Gastrocnemius medialis (tissue), 4 donors: ENCODE measurements at regions not wholly inside any gene's neighbourhood (a gene's known extent, or its start where the extent isn't known, plus 50 kb on each side); places are given as distances from the start of the nearest gene placed in this dataset.
A peak's percentile ranks its signal among the peaks of the same experiment; 100 is the strongest.

Experiments
- ATAC-seq, 2 donors: fragments of 150-250 bp; one replicate each; pipeline ENCODE4 v1.9.1; 2016
- DNase-seq, 2 donors: peaks; one replicate each; pipeline ENCODE4 v3.0.0-alpha.2; 2019
- H3K27ac ChIP-seq, 4 donors: fragments of 200-600 bp; sonication (generic); 1 replicate in 1 of 4; 2 replicates in 3 of 4; pipeline ENCODE4 v1.5.1; 2016 to 2018; ENCODE audit warnings: mild to moderate bottlenecking in 2 of 4, moderate library complexity in 1 of 4
- H3K27me3 ChIP-seq, 3 donors: fragments of 200-600 bp; sonication (generic) in 2 of 3; 1 replicate in 1 of 3; 2 replicates in 2 of 3; pipeline versions ENCODE4 v1.5.1 to v1.6.0; 2016 to 2019; ENCODE audit warnings: mild to moderate bottlenecking in 1 of 3, moderate library complexity in 1 of 3
- H3K36me3 ChIP-seq, 2 donors: fragments of 200-600 bp; sonication (generic) in 1 of 2; one replicate each; pipeline ENCODE4 v1.5.1; 2017 to 2018
- H3K4me1 ChIP-seq, 2 donors: fragments of 200-600 bp; sonication (generic) in 1 of 2; one replicate each; pipeline ENCODE4 v1.5.1; 2016 to 2017; ENCODE audit warnings: mild to moderate bottlenecking in 2 of 2
- H3K4me3 ChIP-seq, 4 donors: fragments of 200-600 bp; sonication (generic) in 3 of 4; 1 replicate in 1 of 4; 2 replicates in 3 of 4; pipeline ENCODE4 v1.5.1; 2016 to 2019; ENCODE audit warnings: mild to moderate bottlenecking in 2 of 4
- H3K9me3 ChIP-seq, 3 donors: fragments of 200-600 bp; sonication (generic) in 2 of 3; 1 replicate in 1 of 3; 2 replicates in 2 of 3; pipeline ENCODE4 v1.5.1; 2016 to 2019
- POLR2A ChIP-seq, 2 donors: fragments of 450-650 bp; IDR thresholded peaks; one replicate each; pipeline ENCODE4 v1.6.1; 2017; ENCODE audit warnings: antibody characterized with exemption in 2 of 2, mild to moderate bottlenecking in 2 of 2, moderate library complexity in 2 of 2
- in situ Hi-C, 4 donors: fragments of 200-750 bp; cut with MboI; loops; one replicate each; pipeline versions ENCODE4 v1.15.0 to v1.8.0; 2017; ENCODE audit warnings: low sequenced_read_pairs in 4 of 4
- intact Hi-C: fragments of 100-400 bp; cut with DNase I; formaldehyde crosslinking; loops from one replicate; pipeline ENCODE4 v1.15.1; 2023; ENCODE audit warnings: low total_unique reads
- TF ChIP-seq, protein P1 (sequence below), 5 experiments: fragments of 450-650 bp in 3 of 5; fragments of 200-600 bp in 2 of 5; sonication (generic) in 2 of 5; IDR thresholded peaks in 4 of 5; conservative IDR thresholded peaks in 1 of 5; 1 replicate in 4 of 5; 2 replicates in 1 of 5; pipeline ENCODE4 v1.5.1; 2016 to 2019; ENCODE audit warnings: antibody characterized with exemption in 5 of 5, mild to moderate bottlenecking in 3 of 5, moderate library complexity in 3 of 5

DNA sequence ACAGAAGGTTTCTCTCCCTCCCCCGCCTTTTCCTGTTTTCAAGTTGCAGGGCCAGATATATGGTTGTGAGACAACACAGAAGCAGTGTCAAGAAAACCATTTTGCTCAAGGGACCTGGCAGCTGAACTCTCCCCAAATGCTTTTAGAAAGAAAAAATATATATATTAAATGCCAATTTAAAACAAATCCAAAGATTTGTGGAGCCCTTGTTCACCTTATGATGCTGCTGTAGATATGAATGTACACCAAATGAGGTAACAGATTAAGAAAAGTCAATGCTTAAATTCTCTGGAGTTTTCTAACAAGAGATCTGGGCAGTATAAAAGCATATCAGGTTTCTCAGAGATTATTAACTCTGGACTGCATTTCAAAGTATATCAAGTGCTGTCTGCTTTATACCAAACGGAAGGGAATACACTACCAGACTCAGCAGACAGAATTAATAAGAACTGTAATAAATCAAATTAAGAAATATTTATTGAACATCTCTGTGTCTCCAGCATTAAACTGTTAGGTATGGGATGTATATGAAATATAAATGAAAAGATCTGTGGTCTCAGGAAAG lies 357.5 kb downstream of the HDGFL1 start:
- TF ChIP-seq, protein P1, sequence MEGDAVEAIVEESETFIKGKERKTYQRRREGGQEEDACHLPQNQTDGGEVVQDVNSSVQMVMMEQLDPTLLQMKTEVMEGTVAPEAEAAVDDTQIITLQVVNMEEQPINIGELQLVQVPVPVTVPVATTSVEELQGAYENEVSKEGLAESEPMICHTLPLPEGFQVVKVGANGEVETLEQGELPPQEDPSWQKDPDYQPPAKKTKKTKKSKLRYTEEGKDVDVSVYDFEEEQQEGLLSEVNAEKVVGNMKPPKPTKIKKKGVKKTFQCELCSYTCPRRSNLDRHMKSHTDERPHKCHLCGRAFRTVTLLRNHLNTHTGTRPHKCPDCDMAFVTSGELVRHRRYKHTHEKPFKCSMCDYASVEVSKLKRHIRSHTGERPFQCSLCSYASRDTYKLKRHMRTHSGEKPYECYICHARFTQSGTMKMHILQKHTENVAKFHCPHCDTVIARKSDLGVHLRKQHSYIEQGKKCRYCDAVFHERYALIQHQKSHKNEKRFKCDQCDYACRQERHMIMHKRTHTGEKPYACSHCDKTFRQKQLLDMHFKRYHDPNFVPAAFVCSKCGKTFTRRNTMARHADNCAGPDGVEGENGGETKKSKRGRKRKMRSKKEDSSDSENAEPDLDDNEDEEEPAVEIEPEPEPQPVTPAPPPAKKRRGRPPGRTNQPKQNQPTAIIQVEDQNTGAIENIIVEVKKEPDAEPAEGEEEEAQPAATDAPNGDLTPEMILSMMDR (IDR thresholded peaks at IDR 0.05 in 4 of 5, conservative IDR thresholded peaks at IDR 0.05 in 1 of 5), result no peak
- no peak for TF ChIP-seq POLR2A (IDR thresholded peaks at IDR 0.05)
- ATAC-seq, result no peak
- H3K27ac ChIP-seq, result peak overlapping the region in 1 of 4 donors; percentile 15
- H3K4me1 ChIP-seq, result peaks cover 0 to 6% of the 10 kb centered on the region in 2 donors
- H3K27me3 ChIP-seq, result no peaks in the 10 kb centered on the region
- intact Hi-C loops, result no loop called here
- in situ Hi-C loops, result no loop called here
- no peaks in the 10 kb centered on the region for H3K36me3 ChIP-seq
- no peak for DNase-seq
- no peaks in the 10 kb centered on the region for H3K9me3 ChIP-seq
- H3K4me3 ChIP-seq, result no peak overlapping the region

DNA sequence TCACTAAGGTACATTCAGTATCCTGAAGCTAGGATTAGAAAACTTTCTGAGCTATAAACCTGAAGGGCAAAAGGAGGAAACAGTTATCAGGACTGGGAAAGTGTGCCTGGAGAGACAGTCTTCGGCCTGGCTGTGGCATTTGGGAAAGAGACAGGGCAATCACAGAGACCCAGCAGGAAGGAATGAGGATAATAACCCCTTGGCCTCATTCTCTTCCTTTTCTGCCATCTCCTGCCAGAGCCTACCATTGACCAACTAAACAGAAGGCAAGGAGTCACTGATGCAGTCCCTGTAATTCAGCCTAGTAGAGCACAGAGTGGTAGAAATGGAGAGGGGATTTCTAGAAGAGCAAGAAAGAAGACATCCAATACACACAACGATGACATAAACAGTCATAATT lies 359.4 kb downstream of the HDGFL1 start:
- no peak for ATAC-seq
- H3K27me3 ChIP-seq, result no peaks in the 10 kb centered on the region
- peak overlapping the region in 1 of 4 donors; percentile 9 for H3K27ac ChIP-seq
- H3K4me3 ChIP-seq, result no peak overlapping the region
- DNase-seq, result no peak
- TF ChIP-seq, protein P1 (IDR thresholded peaks at IDR 0.05 in 4 of 5, conservative IDR thresholded peaks at IDR 0.05 in 1 of 5), result no peak
- no peak for TF ChIP-seq POLR2A (IDR thresholded peaks at IDR 0.05)
- in situ Hi-C loops (no loop called here), intact Hi-C loops (no loop called here)
- H3K36me3 ChIP-seq, result no peaks in the 10 kb centered on the region
- H3K4me1 ChIP-seq, result peaks cover 0 to 6% of the 10 kb centered on the region in 2 donors
- no peaks in the 10 kb centered on the region for H3K9me3 ChIP-seq

DNA sequence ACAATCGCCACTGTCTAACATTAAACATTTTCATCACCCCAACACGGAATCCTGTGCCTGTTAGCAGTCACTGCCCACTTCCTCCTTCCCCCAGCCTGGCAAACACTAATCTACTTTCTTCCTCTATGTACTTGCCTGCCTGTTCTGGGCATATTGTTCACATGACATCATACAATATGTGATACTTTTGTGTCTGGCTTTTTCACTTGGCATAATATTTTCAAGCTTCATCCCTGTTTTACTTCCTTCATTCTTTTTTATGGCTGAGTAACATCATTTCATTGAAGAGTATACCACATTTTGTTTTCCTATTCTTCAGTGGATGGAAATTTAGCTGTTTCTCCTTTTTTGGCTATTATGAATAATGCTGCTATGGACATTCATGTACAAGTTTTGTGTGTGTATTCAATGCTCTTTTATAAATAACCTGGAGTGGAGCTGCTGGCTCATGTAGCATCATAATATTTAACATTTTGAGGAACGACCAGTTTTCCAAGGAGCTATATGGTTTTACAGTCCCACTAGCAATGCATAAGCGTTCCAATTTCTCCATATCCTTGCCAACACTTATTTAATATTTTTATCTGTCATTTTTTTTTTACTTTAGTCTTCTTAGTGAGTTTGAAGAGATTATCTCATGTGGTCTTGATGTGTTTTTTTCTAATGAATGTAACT lies 360.1 kb downstream of the HDGFL1 start:
- TF ChIP-seq POLR2A (IDR thresholded peaks at IDR 0.05), result no peak
- TF ChIP-seq, protein P1 (IDR thresholded peaks at IDR 0.05 in 4 of 5, conservative IDR thresholded peaks at IDR 0.05 in 1 of 5), result no peak
- H3K27ac ChIP-seq, result no peak overlapping the region
- no peaks in the 10 kb centered on the region for H3K9me3 ChIP-seq
- no peaks in the 10 kb centered on the region for H3K36me3 ChIP-seq
- DNase-seq, result no peak
- H3K4me3 ChIP-seq, result no peak overlapping the region
- no peaks in the 10 kb centered on the region for H3K27me3 ChIP-seq
- intact Hi-C loops (no loop called here), in situ Hi-C loops (no loop called here)
- H3K4me1 ChIP-seq, result peaks cover 0 to 6% of the 10 kb centered on the region in 2 donors
- ATAC-seq, result no peak

DNA sequence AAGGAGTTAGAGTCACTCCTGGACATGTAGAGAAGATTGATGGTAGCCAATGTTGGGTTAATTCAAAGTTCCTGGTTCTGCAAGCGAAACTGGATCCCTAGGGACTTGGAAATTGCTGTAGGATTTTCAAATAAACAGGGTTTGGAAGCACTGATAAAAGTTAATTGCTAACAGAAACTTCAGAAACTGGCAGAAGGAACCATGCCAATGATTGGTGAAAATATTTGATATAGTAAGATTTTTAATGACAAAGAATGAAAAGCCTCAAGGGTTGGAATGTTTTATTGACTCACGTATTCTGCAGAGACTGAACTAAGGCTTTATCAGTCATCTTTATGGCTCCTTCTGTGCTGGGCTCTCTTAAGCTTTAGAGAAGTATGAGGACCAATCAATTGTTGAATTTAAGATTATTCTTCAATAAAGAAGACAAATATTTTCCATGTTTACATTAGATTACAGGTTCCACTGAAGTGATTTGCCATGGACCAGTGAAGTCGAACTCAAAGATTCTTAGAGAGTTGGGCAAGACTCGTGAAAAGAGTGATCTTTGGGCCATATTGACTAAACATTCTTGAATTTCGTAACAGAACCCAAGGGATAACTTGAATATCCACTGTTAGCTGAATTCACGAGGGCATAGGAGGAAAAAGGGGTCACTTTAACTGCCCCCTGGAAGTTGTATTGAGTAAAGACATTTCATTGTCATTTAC lies 371.4 kb downstream of the HDGFL1 start:
- H3K36me3 ChIP-seq, result no peaks in the 10 kb centered on the region
- no peaks in the 10 kb centered on the region for H3K27me3 ChIP-seq
- no peak for TF ChIP-seq POLR2A (IDR thresholded peaks at IDR 0.05)
- TF ChIP-seq, protein P1 (IDR thresholded peaks at IDR 0.05 in 4 of 5, conservative IDR thresholded peaks at IDR 0.05 in 1 of 5), result no peak
- no peak for DNase-seq
- in situ Hi-C loops (no loop called here), intact Hi-C loops (no loop called here)
- no peak overlapping the region for H3K27ac ChIP-seq
- H3K9me3 ChIP-seq, result no peaks in the 10 kb centered on the region
- ATAC-seq, result no peak
- no peaks in the 10 kb centered on the region for H3K4me1 ChIP-seq
- no peak overlapping the region for H3K4me3 ChIP-seq
